HCT116 (cell line): ENCODE measurements at regions not wholly inside any gene's neighbourhood (a gene's known extent, or its start where the extent isn't known, plus 50 kb on each side); places are given as distances from the start of the nearest gene placed in this dataset.

ENCODE experiments used
- ATAC-seq: fragments of 200-7000 bp; cut with Tn5 transposase; 2 replicates; pipeline ENCODE4 v1.9.1; 2020; ENCODE audit warnings: mild to moderate bottlenecking, moderate library complexity
- BruUV-seq: library from RNA; stranded (reverse); fragments of 400-500 nt; replicated peaks from 2 replicates; lab custom pipeline; 2021; lab: Mats Ljungman, UMichigan
- CTCF ChIA-PET: fragments of 300-600 bp; sonication (Branson Sonifier 250); formaldehyde crosslinking; loops from one replicate; lab custom pipeline; 2021; ENCODE audit warnings: antibody characterized with exemption; lab: Charles Lee
- POLR2A ChIA-PET: fragments of 300-600, 350-600 bp; sonication (Branson Sonifier 250); formaldehyde crosslinking; loops from one replicate; lab custom pipeline; 2021; ENCODE audit warnings: antibody characterized with exemption; lab: Charles Lee
- RAD21 ChIA-PET, 2 experiments: fragments of 300-600 bp; sonication (Branson Sonifier 250); formaldehyde crosslinking; loops; one replicate each; lab custom pipeline; 2023; ENCODE audit warnings: low total read pairs in 2 of 2; ENCODE audit not compliant: uncharacterized antibody in 2 of 2, unreplicated experiment in 2 of 2, low non-redundant PET in 1 of 2; lab: Charles Lee
- DNase-seq: peaks from one replicate; pipeline ENCODE4 v3.0.0-alpha.2; 2010; ENCODE audit warnings: low read depth, low spot score
- H2AFZ ChIP-seq: fragments of 200-600 bp; shearing (Covaris generic), sonication (generic); 2 replicates; pipeline ENCODE4 v1.6.1; 2017; ENCODE audit warnings: low read depth, mixed run types, mixed read lengths, antibody characterized with exemption, low read length; ENCODE audit not compliant: poor library complexity, severe bottlenecking
- H3K27ac ChIP-seq: 2 replicates; pipeline ENCODE4 v1.5.1; 2012; ENCODE audit warnings: low read depth, low read length
- H3K27me3 ChIP-seq: fragments of 200-600 bp; sonication (generic); 2 replicates; pipeline ENCODE4 v1.6.1; 2016; ENCODE audit warnings: mixed run types, low read length, mixed read lengths; ENCODE audit not compliant: insufficient read depth
- H3K36me3 ChIP-seq, 2 experiments: fragments of 200-500 bp in 1 of 2; fragments of 200-600 bp in 1 of 2; sonication (Bioruptor generic) in 1 of 2; sonication (generic) in 1 of 2; 2 replicates each; pipeline versions ENCODE4 v1.5.1 to v1.6.1; 2014 to 2016; ENCODE audit warnings: low read length in 2 of 2, inconsistent platforms in 1 of 2, mixed read lengths in 1 of 2, mixed run types in 1 of 2; ENCODE audit not compliant: insufficient read depth in 2 of 2, control insufficient read depth in 1 of 2
- H3K4me1 ChIP-seq, 2 experiments: fragments of 200-600 bp in 1 of 2; sonication (generic) in 1 of 2; 2 replicates each; pipeline versions ENCODE4 v1.5.1 to v1.6.1; 2012 to 2017; ENCODE audit warnings: low read length in 2 of 2, inconsistent platforms in 1 of 2, mild to moderate bottlenecking in 1 of 2, mixed read lengths in 1 of 2, mixed run types in 1 of 2, moderate library complexity in 1 of 2; ENCODE audit not compliant: insufficient read depth in 2 of 2, control insufficient read depth in 1 of 2
- H3K4me2 ChIP-seq: fragments of 200-600 bp; sonication (generic); 2 replicates; pipeline ENCODE4 v1.6.1; 2017; ENCODE audit warnings: mixed run types, low read length, mixed read lengths
- H3K4me3 ChIP-seq, 2 experiments: fragments of 200-600 bp in 1 of 2; sonication (generic) in 1 of 2; replicated peaks in 1 of 2; 2 replicates each; pipeline ENCODE4 v1.5.1; 2011 to 2016; ENCODE audit warnings: low read length in 2 of 2, control low read depth in 1 of 2, low read depth in 1 of 2, mild to moderate bottlenecking in 1 of 2, mixed read lengths in 1 of 2, mixed run types in 1 of 2
- H3K79me2 ChIP-seq: fragments of 200-600 bp; sonication (generic); 2 replicates; pipeline ENCODE4 v1.6.1; 2017; ENCODE audit warnings: mild to moderate bottlenecking, mixed run types, low read length, moderate library complexity, mixed read lengths; ENCODE audit not compliant: insufficient read depth
- H3K9ac ChIP-seq: fragments of 200-600 bp; sonication (generic); 2 replicates; pipeline ENCODE4 v1.6.1; 2016; ENCODE audit warnings: low read length, mixed read lengths
- H3K9me2 ChIP-seq: fragments of 200-600 bp; sonication (generic), shearing (Covaris generic); 2 replicates; pipeline ENCODE4 v1.6.1; 2017; ENCODE audit warnings: mixed run types, mild to moderate bottlenecking, moderate library complexity; ENCODE audit not compliant: insufficient read depth
- H3K9me3 ChIP-seq, 2 experiments: fragments of 200-500 bp in 1 of 2; fragments of 200-600 bp in 1 of 2; sonication (Bioruptor generic) in 1 of 2; sonication (generic) in 1 of 2; 2 replicates each; pipeline ENCODE4 v1.6.1; 2014 to 2017; ENCODE audit warnings: low read length in 2 of 2, mixed read lengths in 2 of 2, inconsistent platforms in 1 of 2, low read depth in 1 of 2, mild to moderate bottlenecking in 1 of 2, mixed run types in 1 of 2, moderate library complexity in 1 of 2; ENCODE audit not compliant: control insufficient read depth in 1 of 2, insufficient read depth in 1 of 2
- H4K20me1 ChIP-seq: fragments of 200-600 bp; sonication (generic), shearing (Covaris generic); 2 replicates; pipeline ENCODE4 v1.6.1; 2017; ENCODE audit warnings: mixed run types, mild to moderate bottlenecking, moderate library complexity; ENCODE audit not compliant: insufficient read depth
- CBX3 ChIP-seq: IDR thresholded peaks from 2 replicates; pipeline ENCODE4 v1.6.1; 2012; ENCODE audit warnings: low read depth
- CEBPB ChIP-seq: IDR thresholded peaks from 2 replicates; pipeline ENCODE4 v1.6.1; 2012; ENCODE audit warnings: low read depth
- EGR1 ChIP-seq: IDR thresholded peaks from 2 replicates; pipeline ENCODE4 v1.6.1; 2012; ENCODE audit warnings: low read depth
- ELF1 ChIP-seq: IDR thresholded peaks from 2 replicates; pipeline ENCODE4 v1.6.1; 2012; ENCODE audit warnings: low read depth, borderline replicate concordance
- EZH2 ChIP-seq: fragments of 200-600 bp; sonication (generic); IDR thresholded peaks from 2 replicates; pipeline ENCODE4 v1.6.1; 2017; ENCODE audit warnings: antibody characterized with exemption, mixed run types
- EZH2phosphoT487 ChIP-seq: fragments of 200-600 bp; IDR thresholded peaks from 2 replicates; pipeline ENCODE4 v1.6.1; 2018; ENCODE audit warnings: antibody characterized with exemption, borderline replicate concordance
- FOSL1 ChIP-seq: IDR thresholded peaks from 2 replicates; pipeline ENCODE4 v1.6.1; 2012; ENCODE audit warnings: low read depth
- JUND ChIP-seq: IDR thresholded peaks from 2 replicates; pipeline ENCODE4 v1.6.1; 2012
- POLR2A ChIP-seq: IDR thresholded peaks from 2 replicates; pipeline ENCODE4 v1.7.0; 2011; ENCODE audit warnings: borderline replicate concordance; ENCODE audit not compliant: insufficient read depth, insufficient read length; ENCODE audit errors: extremely low read depth
- POLR2AphosphoS5 ChIP-seq: IDR thresholded peaks from 2 replicates; pipeline ENCODE4 v1.6.1; 2011; ENCODE audit warnings: mild to moderate bottlenecking, low read depth, low read length, moderate library complexity
- RAD21 ChIP-seq: IDR thresholded peaks from 2 replicates; pipeline ENCODE4 v1.6.1; 2012; ENCODE audit warnings: low read depth, mild to moderate bottlenecking
- REST ChIP-seq: IDR thresholded peaks from 2 replicates; pipeline ENCODE4 v1.6.1; 2012; ENCODE audit warnings: low read depth
- SP1 ChIP-seq: IDR thresholded peaks from 2 replicates; pipeline ENCODE4 v1.6.1; 2012; ENCODE audit warnings: low read depth
- SRF ChIP-seq: IDR thresholded peaks from 2 replicates; pipeline ENCODE4 v1.6.1; 2012; ENCODE audit warnings: low read depth
- TCF7L2 ChIP-seq: IDR thresholded peaks from 2 replicates; pipeline ENCODE4 v1.7.0; 2011; ENCODE audit warnings: borderline replicate concordance, inconsistent platforms; ENCODE audit not compliant: insufficient read depth, insufficient read length; ENCODE audit errors: extremely low read depth
- ZBTB33 ChIP-seq: IDR thresholded peaks from 2 replicates; pipeline ENCODE4 v1.6.1; 2011; ENCODE audit warnings: mild to moderate bottlenecking, low read length, moderate library complexity; ENCODE audit not compliant: insufficient replicate concordance; ENCODE audit errors: extremely low read depth
- ZFX ChIP-seq: fragments of 450-650 bp; IDR thresholded peaks from 2 replicates; pipeline ENCODE4 v1.6.1; 2017
- ZNF274 ChIP-seq: fragments of 200-500 bp; sonication (Bioruptor generic); IDR thresholded peaks from 2 replicates; pipeline ENCODE4 v1.6.1; 2014; ENCODE audit warnings: mild to moderate bottlenecking, low read depth, low read length, inconsistent platforms
- intact Hi-C: fragments of 100-400 bp; cut with micrococcal nuclease; formaldehyde crosslinking; loops from 2 replicates; pipeline ENCODE4 v1.10.0; 2022
- TF ChIP-seq, protein P1 (sequence below), 3 experiments: fragments of 200-600 bp in 1 of 3; sonication (generic) in 1 of 3; IDR thresholded peaks in 2 of 3; conservative IDR thresholded peaks in 1 of 3; 2 replicates each; pipeline ENCODE4 v1.5.1; 2012 to 2017; ENCODE audit warnings: low read depth in 2 of 3, low read length in 2 of 3, antibody characterized with exemption in 1 of 3, borderline replicate concordance in 1 of 3, control low read depth in 1 of 3, mild to moderate bottlenecking in 1 of 3, mixed read lengths in 1 of 3, mixed run types in 1 of 3, moderate library complexity in 1 of 3; ENCODE audit not compliant: insufficient read depth in 1 of 3
- TF ChIP-seq, protein P2 (sequence below): IDR thresholded peaks from 2 replicates; pipeline ENCODE4 v1.6.1; 2012

- no peak overlapping the region for H3K4me3 ChIP-seq
- no peak overlapping the region for H3K4me2 ChIP-seq
- no peaks in the 10 kb centered on the region for H3K27me3 ChIP-seq
- BruUV-seq: no TSS peak
- ChIA-PET POLR2A (no interaction called here), CTCF (no interaction called here)
- no peaks in the 10 kb centered on the region for H3K9me2 ChIP-seq
- no peak for ATAC-seq
- no peaks in the 10 kb centered on the region for H3K79me2 ChIP-seq
- H3K4me1 ChIP-seq: no peaks in the 10 kb centered on the region
- intact Hi-C loops: no loop called here
- TF ChIP-seq ZNF274 (no peak), REST (no peak), POLR2AphosphoS5 (no peak), EGR1 (no peak), ZFX (no peak), EZH2phosphoT487 (no peak), SP1 (no peak), POLR2A (no peak), ELF1 (no peak), RAD21 (no peak), JUND (no peak), CBX3 (no peak), FOSL1 (no peak), EZH2 (no peak), SRF (no peak), TCF7L2 (no peak), ZBTB33 (no peak), CEBPB (no peak)
- TF ChIP-seq, protein P1, sequence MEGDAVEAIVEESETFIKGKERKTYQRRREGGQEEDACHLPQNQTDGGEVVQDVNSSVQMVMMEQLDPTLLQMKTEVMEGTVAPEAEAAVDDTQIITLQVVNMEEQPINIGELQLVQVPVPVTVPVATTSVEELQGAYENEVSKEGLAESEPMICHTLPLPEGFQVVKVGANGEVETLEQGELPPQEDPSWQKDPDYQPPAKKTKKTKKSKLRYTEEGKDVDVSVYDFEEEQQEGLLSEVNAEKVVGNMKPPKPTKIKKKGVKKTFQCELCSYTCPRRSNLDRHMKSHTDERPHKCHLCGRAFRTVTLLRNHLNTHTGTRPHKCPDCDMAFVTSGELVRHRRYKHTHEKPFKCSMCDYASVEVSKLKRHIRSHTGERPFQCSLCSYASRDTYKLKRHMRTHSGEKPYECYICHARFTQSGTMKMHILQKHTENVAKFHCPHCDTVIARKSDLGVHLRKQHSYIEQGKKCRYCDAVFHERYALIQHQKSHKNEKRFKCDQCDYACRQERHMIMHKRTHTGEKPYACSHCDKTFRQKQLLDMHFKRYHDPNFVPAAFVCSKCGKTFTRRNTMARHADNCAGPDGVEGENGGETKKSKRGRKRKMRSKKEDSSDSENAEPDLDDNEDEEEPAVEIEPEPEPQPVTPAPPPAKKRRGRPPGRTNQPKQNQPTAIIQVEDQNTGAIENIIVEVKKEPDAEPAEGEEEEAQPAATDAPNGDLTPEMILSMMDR (IDR thresholded peaks at IDR 0.05 in 2 of 3, conservative IDR thresholded peaks at IDR 0.05 in 1 of 3; ENCODE audit: borderline replicate concordance in 1 of 3, insufficient read depth in 1 of 3, low read depth in 2 of 3, low read length in 2 of 3): no peak
- TF ChIP-seq, protein P2, sequence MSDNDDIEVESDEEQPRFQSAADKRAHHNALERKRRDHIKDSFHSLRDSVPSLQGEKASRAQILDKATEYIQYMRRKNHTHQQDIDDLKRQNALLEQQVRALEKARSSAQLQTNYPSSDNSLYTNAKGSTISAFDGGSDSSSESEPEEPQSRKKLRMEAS: no peak
- TF ChIP-seq, all 23 proteins: peak for 0
- Histone ChIP-seq H3K9ac (no peak overlapping the region), H3K9me3 (no peaks in the 10 kb centered on the region; a peak in 2 of 4 replicates), H2AFZ (no peak overlapping the region), H3K27ac (no peak overlapping the region), H3K36me3 (no peaks in the 10 kb centered on the region), H4K20me1 (no peaks in the 10 kb centered on the region)
- DNase-seq: no peak
- RAD21 ChIA-PET: no interaction called here
Measured at GRCh38 chr11:115905341-115906000, 401.3 kb upstream of the CADM1 start.
